Renal cortex interstitium (tissue), 11 donors: ENCODE measurements at regions not wholly inside any gene's neighbourhood (a gene's known extent, or its start where the extent isn't known, plus 50 kb on each side); places are given as distances from the start of the nearest gene placed in this dataset.

Experiments
- DNase-seq, 11 donors: peaks; one replicate each; pipeline ENCODE4 v3.0.0-alpha.2; 2013; ENCODE audit warnings: low read depth in 9 of 11, low spot score in 4 of 11; ENCODE audit errors: extremely low read depth in 1 of 11

DNA sequence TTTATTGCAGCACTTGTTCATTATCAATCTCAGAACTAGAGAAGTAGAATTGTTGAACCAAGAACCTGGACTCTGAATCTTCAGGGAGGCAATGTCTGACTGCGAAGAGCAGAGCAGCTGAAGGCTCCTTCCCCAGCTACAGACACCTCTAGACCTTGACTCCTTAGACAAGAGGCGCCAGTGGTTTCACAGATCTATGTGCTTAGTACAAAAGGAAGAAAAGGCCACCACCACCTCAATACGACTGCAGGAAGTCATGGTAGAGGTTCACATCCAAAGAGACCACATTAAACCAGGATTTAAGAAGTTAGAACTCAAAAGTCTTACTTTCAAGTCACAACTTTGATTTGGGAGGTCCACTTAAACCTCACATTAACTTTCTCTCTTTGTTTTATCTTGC lies 158.1 kb upstream of the VRK2 start:
- DNase-seq = no peak

DNA sequence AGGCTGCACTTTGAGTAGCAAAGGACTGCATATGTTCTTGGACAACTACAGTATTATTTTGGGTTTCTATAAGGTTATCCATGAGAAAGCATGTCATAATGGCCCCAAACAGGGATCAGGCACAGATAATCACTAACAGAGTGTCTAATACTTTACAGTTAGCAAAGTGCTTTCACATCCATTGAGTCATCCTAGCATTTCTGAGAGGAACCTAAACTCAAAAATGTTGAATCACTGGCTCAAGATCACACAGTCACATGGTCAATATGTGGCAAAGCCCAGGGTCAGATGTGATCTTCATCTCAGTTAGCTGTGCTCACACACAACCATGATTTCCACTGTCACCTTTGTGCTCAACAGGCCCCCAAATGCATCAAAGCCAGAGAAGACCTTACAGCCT lies 156.1 kb upstream of the VRK2 start:
- DNase-seq = no peak

DNA sequence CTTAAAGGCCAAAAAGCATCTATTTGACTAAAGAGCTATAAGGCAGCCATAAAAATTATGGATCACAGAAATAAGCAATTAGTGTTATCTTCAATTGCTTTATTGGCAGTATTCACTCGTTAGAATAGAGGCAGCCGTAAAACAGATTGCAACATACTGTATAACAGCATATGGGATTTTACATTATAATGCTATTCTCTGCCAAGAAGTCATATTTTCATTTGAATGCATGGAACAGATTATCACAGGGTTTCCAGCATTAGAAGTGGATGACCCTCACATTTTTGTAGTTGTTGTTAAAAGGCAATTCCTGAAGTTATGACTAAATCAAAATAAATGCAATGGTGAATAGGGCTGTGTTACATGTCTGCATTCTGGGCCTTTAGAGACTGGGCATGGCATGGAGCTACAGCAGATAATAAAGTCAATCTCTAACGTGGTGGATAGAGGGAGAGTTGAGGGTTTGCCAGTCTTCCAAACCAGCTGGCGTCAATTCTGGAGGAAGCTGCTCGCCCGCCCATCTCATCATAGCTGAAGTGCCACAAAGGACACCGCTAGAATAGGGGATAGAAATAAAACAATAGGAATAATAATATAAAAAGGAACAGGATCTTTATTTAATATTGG lies 155.4 kb upstream of the VRK2 start:
- no peak for DNase-seq

DNA sequence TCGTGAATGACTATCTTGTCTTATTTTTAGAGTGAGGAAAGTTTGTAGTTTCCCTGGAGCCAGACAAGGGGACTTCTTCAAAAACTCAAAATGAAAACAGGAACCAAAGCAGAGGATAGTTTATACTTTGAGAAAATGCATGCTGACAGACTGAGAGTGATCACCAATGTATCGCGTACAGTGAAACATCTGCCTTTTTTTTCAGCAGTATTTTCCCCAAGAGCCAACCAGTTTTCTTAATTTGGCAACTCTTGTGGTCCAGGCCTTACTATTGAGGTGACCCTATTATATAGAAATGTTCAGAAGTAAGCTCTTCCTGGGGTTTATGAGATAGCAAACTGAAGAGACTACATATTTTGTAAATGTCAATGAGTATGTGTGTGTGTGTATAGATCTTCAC lies 153.7 kb upstream of the VRK2 start:
- DNase-seq = no peak

DNA sequence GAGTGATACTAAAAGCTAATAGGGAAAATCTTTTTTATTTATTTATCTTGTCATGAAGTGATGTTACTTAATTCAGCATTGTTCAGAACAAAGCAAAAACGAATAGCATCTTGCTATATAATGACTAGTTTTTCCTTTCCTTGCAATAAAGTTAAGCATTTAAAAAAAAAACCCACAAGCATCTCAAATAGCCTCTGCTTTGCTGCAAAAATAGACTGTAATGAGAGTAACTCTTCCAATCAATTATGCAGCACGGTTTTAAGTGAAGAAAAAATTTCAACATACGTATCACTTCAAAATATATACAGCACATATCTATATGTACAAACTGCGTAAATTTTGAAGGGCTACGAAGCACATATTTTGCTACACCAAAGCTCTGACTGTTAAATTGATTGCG lies 153.3 kb upstream of the VRK2 start:
- DNase-seq = no peak

DNA sequence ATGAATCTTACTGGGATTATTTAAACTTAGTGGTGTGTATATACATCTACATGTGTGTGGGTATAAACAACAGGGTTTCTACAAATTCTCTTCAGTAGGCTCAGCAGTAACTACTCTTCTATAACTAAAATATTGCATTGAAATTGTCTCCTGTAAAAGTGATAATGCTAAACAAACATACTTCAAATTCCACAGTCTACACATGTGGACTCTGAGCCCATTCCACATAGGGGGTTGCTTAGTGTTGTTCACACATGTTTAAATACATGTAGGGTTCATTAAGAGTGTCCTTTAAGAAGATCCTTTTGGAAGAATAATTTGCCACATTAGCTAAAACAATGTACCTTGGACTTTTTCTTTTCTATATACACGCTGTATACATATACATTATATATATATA lies 152.8 kb upstream of the VRK2 start:
- DNase-seq = no peak

DNA sequence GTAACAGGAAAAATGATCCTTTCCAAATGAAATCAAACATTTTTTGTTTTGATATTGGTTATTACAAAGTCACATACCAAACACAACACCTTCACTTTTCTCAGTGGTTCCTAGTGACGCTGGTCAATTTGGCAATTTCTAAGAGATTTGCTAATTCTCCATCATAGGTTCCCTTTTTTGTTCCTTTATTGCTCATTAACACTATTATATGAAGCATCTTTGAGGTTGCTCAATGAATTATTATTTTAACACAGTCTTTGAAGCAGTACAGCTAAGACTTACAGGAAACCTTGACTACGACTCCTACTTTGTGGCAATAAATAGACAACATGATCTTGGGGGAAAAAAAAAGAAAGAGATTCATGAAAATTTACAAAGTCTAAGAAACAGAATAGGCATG lies 152.2 kb upstream of the VRK2 start:
- no peak for DNase-seq

DNA sequence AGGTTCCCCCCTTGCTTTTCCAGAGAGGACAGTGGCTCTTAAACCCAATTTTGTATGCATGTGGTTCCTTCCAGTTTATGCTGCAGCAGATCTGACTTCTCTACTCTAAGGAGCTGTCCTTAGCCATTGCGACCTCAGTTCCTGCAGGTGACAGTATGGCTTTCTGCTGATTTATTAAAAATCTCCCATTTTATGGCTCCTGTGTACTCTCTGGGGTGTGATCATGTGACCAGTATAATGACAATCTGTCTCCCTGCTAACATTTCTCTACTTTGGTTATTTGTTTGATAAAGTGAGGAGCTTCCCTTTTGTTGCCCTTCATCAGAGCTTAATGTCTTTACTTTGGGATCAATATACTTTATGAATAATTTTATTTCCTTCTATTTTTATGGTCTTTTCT lies 148.7 kb upstream of the VRK2 start:
- DNase-seq = no peak

DNA sequence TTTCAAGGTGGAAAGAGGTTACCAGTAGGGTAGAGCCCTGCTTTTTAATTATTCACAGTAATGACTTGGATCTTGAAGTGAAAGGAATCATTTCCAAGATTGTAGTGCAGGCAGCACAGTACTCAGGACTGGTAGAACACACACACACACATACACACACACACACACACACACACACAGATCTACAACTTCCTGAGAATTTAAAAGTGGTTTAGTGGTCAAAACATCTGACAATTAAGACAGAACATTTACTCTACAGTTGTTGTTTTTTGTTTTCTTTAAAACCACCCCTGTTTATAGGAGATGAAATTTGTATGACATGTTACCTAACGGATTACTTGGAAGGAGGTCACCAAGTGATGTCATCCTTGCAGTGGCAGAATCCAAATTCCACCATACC lies 146.7 kb upstream of the VRK2 start:
- no peak for DNase-seq

DNA sequence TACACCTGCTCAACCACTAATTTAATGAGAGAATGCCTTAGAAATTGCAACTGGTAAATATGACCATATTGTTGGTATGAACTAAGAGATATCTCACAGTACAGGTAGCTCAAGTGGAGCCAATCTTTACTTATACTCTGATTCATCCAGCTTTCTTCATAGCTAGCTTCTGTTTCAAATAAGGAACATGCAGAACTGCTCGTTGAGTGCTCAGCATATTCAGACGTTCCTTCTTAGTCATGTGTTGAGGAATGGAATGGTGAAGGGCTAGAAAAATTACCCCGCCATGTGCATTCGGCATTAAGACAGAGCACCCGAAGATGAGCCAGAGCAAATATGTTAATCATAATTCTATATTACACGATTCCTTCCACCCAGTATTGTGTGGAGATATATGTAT lies 144.0 kb upstream of the VRK2 start:
- no peak for DNase-seq

DNA sequence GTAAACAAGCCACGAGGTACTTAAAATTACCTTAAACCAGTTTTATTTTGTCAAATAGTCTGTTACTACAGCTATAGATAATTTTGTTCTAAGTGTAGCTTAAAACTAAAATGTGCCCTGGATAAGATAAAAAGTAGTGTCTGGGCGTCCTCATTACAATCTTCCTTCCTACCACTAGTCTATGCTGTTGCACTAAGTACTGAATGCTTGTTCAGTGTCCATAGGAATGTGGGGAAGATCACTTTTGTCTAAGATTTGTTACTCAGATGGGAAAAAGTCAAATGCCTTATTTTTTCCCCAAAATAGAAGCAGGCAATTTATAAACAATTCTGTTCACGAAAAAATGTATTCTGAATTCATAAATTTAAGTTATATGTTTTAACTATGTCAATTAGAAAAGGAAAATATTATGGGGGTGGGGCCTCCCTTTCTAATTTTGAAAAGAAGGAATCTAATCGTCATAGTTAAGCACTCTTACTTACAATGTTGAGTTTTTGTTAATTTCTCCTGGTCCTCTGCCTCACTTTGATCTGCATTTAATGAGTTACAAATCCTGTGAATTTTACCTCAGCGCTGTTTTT lies 140.4 kb upstream of the VRK2 start:
- peak; percentile 4 to 37 (median 17) for DNase-seq

DNA sequence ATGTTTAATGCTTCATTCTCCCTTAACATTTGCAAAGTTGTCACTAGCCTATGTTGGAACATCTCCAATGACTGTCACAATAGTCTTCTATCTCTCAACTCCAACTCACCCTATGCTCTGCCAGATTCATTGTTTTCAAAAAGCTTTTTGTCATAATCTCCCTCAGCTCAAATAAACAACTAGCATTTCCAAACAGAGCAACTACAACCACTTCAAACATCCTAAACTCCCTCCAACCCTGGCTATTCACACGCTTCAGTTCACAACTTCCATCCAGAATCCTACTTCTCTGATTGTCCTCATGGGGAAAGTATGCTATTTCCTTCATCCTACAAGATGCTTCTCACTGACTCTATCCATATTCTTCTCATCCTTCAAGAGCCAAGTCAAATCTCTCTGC lies 139.2 kb upstream of the VRK2 start:
- DNase-seq = no peak

DNA sequence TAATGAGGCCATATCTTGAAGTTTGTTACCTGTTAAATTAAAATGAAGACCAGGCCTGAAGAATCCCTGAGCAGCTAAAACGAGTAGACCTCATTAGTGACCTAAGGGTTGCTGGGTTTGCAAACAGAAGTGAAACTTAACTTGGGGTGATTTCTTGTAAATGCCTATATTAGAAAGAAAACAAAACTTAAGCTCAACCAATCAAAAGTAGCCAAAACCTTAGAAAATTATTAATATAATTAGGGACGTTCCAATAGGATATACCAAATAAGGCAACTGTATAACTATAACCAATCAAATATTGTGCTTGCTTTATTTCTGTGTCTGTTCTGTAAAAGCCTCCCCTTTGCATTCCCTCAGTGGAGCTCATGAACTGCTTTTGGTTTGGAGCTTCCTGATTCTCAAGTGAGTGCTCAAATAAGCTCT lies 137.9 kb upstream of the VRK2 start:
- no peak for DNase-seq

DNA sequence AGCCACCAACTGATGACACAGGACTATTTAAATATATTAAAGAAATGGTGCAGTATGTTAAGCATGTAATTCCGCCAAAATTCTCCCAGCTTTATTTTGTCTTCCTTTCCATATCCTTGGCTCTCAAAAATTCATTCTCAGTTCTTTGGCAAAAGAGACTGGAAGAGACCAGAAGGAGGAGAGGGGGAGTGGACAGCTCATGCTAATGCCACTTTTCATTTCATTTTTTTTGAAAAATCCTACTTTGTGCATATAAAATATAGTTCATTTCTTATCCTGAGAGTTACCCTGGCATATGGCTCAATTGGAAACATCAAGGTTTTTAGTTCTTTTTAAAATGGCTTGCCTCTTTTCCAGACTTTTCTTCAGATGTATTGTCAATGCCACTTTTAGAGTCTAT lies 128.5 kb upstream of the VRK2 start:
- no peak for DNase-seq

DNA sequence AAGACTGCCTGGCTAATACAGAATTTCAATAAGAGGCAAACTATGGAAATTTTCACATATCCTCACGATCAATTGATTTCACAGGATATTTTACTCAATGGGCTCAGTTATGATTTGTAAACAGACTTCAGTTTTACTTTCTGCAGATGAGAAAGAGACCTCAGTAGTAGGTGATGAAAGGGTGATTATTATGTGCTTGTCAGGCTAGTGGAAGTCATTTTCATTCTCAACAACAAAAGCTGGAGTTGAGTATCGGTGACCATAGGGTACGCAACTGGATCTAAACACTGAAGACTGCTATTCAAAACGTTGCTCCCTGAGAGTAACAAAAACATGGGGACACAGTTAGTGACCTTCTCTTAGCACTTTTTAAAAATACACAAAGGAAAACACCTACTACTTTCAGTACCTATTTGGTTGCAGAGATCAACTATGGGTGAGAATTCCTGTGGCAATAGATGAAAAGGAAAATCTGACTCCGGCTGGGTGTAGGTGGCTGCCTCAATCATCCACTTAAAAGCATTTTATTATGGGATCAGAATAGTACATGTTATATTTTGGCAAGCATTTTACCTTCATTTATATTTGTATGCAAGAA lies 126.2 kb upstream of the VRK2 start:
- no peak for DNase-seq

DNA sequence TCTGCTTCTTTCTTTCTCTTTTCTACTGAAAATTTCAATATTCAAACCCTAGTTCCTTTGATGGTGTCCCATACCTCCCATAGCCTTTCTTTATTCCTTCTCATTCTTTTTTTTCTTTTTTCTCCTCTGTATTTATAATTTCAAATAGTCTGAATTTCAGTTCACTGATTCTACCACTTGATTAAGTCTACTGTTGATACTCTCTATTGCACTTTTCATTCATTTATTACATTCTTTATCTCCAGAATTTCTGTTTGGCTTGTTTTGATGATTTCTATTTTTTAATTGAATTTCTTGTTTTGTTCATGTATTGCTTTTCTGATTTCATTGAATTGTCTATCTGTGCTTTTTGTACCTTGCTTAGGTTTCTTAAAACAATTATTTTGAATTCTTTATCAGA lies 111.9 kb upstream of the VRK2 start:
- no peak for DNase-seq

DNA sequence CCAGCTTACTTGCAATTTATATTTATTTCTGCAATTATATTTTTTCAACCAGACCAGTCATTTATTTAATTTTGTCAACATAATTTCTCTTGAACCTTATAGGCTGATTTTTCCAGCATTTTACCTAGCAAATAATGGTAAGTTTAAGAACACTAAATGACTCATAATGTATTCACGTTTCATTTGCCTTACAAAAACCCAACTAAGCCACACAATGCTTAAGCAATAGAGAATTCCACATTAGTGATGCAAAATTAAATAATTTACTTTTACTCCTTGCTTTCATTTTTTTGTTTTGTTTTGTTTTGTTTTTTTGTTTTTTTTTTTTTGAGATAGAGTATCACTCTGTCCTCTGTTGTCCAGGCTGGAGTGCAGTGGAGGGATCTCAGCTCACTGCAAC lies 110.4 kb upstream of the VRK2 start:
- no peak for DNase-seq

DNA sequence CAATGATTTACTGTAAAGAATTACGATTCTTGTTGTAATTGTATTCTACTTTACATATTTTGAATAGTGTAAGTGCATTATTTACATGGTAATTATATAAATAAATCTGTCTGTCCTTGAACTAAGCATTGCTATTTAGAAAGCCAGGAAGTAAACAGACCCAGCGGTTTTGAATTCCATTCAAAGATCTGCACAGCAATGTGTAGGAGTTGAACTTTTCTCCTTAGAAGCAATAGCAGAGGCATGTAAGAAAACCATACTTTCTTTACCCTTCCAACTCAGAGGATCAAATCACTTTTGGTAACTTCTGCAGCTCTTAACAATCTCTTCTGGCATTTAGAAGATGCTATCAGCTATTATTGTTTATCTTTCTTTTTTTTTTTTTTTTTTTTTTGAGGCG lies 109.2 kb upstream of the VRK2 start:
- no peak for DNase-seq

DNA sequence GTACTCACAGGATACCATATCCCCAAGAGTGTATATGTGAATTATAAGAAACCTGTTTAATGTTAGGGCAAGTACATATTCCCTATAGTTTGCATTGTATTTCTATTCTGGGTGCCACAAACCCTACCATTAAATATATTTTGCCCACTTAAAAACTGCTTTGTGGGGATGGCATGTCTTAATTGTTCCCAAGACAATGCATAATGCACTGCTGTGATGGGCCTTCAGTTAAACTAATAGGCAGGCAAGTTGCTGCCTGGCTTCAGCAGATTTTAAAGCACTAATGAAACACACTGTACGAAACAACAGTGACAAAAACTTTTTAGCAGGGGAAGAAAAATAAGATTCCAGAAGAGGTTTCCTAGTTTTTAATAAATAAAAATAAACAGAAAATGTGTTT lies 104.8 kb upstream of the VRK2 start:
- DNase-seq = no peak

DNA sequence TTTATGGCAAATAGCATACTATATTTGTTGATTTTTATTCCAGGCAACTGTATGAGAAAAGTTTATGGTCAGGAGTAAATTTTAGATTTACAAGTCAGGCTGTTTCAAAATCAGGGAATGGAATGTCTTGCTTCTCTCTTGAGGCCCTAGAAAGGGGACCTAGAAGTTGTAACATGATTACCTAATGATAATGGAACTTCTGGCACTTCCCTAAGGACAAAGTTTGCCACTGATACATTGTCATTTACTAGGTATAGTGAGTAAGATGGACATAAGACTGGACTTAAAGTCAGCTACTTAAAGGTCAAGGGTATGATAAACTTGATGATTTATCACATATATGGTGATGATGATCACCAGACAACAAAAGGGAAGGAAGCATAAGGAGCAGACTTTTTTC lies 103.3 kb upstream of the VRK2 start:
- DNase-seq = peak in 2 of 11 donors; percentile 1 to 9

DNA sequence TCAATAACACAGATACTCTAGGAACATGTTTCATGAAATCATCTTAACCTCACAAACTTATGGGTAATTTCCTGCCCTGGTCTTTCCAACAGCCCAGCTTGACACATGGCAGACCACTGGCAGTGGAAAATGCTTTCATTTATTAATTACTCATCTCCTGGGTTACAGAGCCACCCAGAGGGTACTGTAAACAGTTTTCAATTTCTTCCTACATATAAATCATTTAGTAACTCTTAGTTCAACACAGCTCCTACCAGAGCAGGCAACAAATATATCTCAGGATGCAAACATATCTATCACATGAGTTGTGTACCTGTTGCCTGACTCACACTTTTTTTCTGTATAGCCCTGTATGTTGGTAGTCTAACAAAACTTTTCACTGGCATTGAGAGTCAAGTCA lies 99.2 kb upstream of the VRK2 start:
- DNase-seq = no peak
